Breast epithelium (tissue), 4 donors: ENCODE measurements at regions not wholly inside any gene's neighbourhood (a gene's known extent, or its start where the extent isn't known, plus 50 kb on each side); places are given as distances from the start of the nearest gene placed in this dataset.

Experiments used
- DNase-seq, 2 donors: peaks; one replicate each; pipeline ENCODE4 v3.0.0-alpha.2; 2019; ENCODE audit warnings: low spot score in 2 of 2
- H3K27ac ChIP-seq, 2 donors: fragments of 200-600 bp; sonication (generic) in 1 of 2; one replicate each; pipeline ENCODE4 v1.5.1; 2016 to 2019; ENCODE audit warnings: mild to moderate bottlenecking in 1 of 2
- H3K27me3 ChIP-seq, 2 donors: fragments of 200-600 bp; sonication (generic) in 1 of 2; one replicate each; pipeline versions ENCODE4 v1.5.1 to v1.6.0; 2017 to 2019; ENCODE audit warnings: control low read depth in 1 of 2, mild to moderate bottlenecking in 1 of 2
- H3K36me3 ChIP-seq: fragments of 200-600 bp; one replicate; pipeline ENCODE4 v1.5.1; 2019
- H3K4me1 ChIP-seq, 2 donors: fragments of 200-600 bp; sonication (generic); one replicate each; pipeline ENCODE4 v1.5.1; 2016 to 2019; ENCODE audit warnings: control low read depth in 1 of 2
- H3K4me3 ChIP-seq, 3 donors: fragments of 200-600 bp; sonication (generic); 1 replicate in 2 of 3; 2 replicates in 1 of 3; pipeline ENCODE4 v1.5.1; 2016 to 2019; ENCODE audit warnings: mild to moderate bottlenecking in 3 of 3, moderate library complexity in 2 of 3
- H3K9me3 ChIP-seq, 2 donors: fragments of 200-600 bp; sonication (generic) in 1 of 2; one replicate each; pipeline ENCODE4 v1.5.1; 2016 to 2019; ENCODE audit warnings: control low read depth in 1 of 2
- POLR2A ChIP-seq: fragments of 450-650 bp; IDR thresholded peaks from one replicate; pipeline ENCODE4 v1.6.1; 2016; ENCODE audit warnings: antibody characterized with exemption, mild to moderate bottlenecking, moderate library complexity
- POLR2AphosphoS5 ChIP-seq, 3 donors: sonication (generic); formaldehyde crosslinking; IDR thresholded peaks; one replicate each; pipeline ENCODE4 v1.6.1; 2017; ENCODE audit warnings: antibody characterized with exemption in 3 of 3
- intact Hi-C: fragments of 100-400 bp; cut with DNase I; formaldehyde crosslinking; loops from one replicate; pipeline ENCODE4 v1.15.1; 2023; ENCODE audit warnings: low total_unique reads
- TF ChIP-seq, protein P1 (sequence below), 3 donors: fragments of 450-650 bp; IDR thresholded peaks; one replicate each; pipeline ENCODE4 v1.5.1; 2016 to 2017; ENCODE audit warnings: antibody characterized with exemption in 3 of 3, mild to moderate bottlenecking in 3 of 3, moderate library complexity in 3 of 3

DNA sequence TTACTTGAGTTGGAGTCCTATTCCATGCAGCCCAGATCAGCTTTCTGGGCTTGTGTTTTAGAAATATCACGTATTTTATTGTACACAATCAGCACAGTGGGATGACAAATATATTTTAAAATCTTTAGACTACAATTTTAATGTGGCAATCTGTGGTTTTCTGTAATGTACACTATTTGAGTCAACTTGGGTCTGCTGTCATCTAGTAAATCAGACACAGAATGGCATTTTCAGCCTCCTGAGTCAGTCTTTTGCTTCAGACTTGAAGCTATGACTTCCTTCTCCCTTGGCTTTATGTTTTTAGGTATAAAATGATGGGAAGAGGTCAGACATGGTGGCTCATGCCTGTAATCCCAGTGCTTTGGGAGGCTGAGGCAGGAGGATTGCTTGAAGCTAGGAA is 232.1 kb downstream of the NECTIN3 start:
- TF ChIP-seq POLR2A, result no peak
- TF ChIP-seq, protein P1, sequence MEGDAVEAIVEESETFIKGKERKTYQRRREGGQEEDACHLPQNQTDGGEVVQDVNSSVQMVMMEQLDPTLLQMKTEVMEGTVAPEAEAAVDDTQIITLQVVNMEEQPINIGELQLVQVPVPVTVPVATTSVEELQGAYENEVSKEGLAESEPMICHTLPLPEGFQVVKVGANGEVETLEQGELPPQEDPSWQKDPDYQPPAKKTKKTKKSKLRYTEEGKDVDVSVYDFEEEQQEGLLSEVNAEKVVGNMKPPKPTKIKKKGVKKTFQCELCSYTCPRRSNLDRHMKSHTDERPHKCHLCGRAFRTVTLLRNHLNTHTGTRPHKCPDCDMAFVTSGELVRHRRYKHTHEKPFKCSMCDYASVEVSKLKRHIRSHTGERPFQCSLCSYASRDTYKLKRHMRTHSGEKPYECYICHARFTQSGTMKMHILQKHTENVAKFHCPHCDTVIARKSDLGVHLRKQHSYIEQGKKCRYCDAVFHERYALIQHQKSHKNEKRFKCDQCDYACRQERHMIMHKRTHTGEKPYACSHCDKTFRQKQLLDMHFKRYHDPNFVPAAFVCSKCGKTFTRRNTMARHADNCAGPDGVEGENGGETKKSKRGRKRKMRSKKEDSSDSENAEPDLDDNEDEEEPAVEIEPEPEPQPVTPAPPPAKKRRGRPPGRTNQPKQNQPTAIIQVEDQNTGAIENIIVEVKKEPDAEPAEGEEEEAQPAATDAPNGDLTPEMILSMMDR (IDR thresholded peaks at IDR 0.05), result no peak
- no peak for TF ChIP-seq POLR2AphosphoS5 (IDR thresholded peaks at IDR 0.05)

DNA sequence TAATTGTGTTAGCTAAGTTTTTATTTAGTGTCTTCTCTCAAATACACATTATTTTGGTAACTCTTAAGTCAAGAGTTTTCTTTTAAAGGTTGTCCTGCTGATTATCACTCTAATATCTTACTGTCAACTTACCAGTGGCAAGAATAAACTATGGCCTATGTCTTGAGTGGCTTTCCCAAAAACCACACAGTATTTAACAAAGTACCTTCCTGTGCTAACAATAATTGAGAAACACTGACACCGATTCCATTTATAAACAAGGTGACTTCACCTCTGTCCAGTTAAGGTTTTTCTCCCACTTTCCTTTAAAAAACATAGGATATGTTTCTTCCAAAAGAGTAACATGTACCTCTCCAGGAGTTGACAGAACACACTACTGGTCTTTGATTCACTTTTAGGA is 234.3 kb upstream of the CD96 start:
- Histone ChIP-seq H3K4me3 (no peak overlapping the region), H3K27ac (no peak overlapping the region), H3K27me3 (no peaks in the 10 kb centered on the region), H3K4me1 (no peaks in the 10 kb centered on the region), H3K36me3 (no peaks in the 10 kb centered on the region), H3K9me3 (no peaks in the 10 kb centered on the region)
- TF ChIP-seq POLR2A (no peak), POLR2AphosphoS5 (IDR thresholded peaks at IDR 0.05) (no peak)
- TF ChIP-seq, protein P1 (IDR thresholded peaks at IDR 0.05), result no peak
- intact Hi-C loops, result no loop called here
- no peak for DNase-seq

More for the DNA sequence above, 232.1 kb downstream of the NECTIN3 start:
- H3K27ac ChIP-seq, result no peak overlapping the region
- intact Hi-C loops, result loop anchor here (5.0 kb wide), 1 partner anchor 226 kb away; no protein-coding TSS in a partner anchor
- no peaks in the 10 kb centered on the region for H3K36me3 ChIP-seq
- H3K9me3 ChIP-seq, result no peaks in the 10 kb centered on the region
- H3K27me3 ChIP-seq, result no peaks in the 10 kb centered on the region
- no peaks in the 10 kb centered on the region for H3K4me1 ChIP-seq
- H3K4me3 ChIP-seq, result no peak overlapping the region
- DNase-seq, result no peak

GRCh38 chr3:111311126-111311525 is 230.9 kb upstream of the CD96 start:
- Histone ChIP-seq H3K9me3 (no peaks in the 10 kb centered on the region), H3K4me3 (no peak overlapping the region), H3K27ac (no peak overlapping the region), H3K4me1 (no peaks in the 10 kb centered on the region), H3K36me3 (no peaks in the 10 kb centered on the region), H3K27me3 (no peaks in the 10 kb centered on the region)
- no peak for DNase-seq
- TF ChIP-seq, protein P1 (IDR thresholded peaks at IDR 0.05), result no peak
- TF ChIP-seq POLR2A, result no peak
- no peak for TF ChIP-seq POLR2AphosphoS5 (IDR thresholded peaks at IDR 0.05)
- intact Hi-C loops, result no loop called here

DNA sequence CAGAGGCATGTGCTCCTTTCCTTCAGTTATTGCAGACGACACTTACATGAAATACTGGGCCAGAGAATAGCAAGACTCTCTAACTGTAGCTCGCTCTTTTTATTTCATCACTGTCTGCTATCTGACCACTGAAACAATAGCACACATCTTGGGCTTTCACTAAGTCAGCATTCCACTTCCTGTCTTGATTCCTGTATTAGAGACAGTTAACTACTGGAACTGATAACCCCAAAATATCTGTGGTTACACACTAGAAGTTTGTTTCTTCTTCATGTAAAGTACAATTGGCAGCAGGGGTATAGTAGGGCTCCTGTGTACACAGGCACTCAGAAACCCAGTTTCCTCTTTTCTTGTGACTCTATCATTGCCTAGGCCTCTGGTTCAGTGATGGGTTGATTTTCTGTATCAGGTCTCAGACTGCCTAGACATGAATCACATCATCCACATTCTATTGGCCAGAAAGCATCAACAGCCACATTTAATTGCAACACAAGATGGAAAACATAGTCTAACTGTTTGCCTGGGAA is 230.2 kb upstream of the CD96 start:
- TF ChIP-seq POLR2AphosphoS5 (IDR thresholded peaks at IDR 0.05), result no peak
- no peak for TF ChIP-seq POLR2A
- TF ChIP-seq, protein P1 (IDR thresholded peaks at IDR 0.05), result no peak
- intact Hi-C loops, result no loop called here
- Histone ChIP-seq H3K27ac (no peak overlapping the region), H3K27me3 (no peaks in the 10 kb centered on the region), H3K4me3 (no peak overlapping the region), H3K9me3 (no peaks in the 10 kb centered on the region), H3K4me1 (no peaks in the 10 kb centered on the region), H3K36me3 (no peaks in the 10 kb centered on the region)
- no peak for DNase-seq

DNA sequence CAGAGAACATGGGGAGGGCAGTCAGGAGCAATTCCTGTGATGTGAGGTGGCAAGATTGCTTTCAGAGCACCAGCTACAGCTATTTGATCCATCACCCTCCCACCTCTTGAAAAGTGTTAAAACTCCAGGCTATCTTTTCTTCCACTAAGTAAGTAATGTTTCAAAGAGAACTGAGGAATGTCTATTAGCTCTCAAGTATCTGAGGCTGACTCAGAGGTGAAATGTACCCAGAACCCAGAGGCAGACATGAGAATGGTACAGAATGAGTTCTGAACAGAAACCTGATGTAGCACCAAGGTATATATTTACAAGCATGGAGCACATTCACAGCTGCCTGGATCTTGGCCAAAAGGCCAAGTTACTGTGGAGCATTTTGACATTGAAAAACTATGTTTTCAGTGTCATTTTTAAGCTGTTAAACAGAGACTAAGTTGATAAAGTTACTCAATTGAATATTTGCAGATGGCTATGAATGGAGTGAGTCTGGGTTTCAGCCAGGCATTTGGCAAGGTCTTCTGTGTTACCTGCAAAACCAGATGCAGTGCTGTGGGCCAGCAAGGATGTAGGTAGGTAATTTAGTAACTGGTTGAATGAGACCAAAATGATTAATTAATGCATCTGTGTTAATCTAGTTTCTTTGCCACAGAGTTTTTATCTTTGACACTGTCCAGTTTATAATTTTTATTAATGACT is 227.7 kb upstream of the CD96 start:
- H3K36me3 ChIP-seq, result no peaks in the 10 kb centered on the region
- TF ChIP-seq POLR2AphosphoS5 (IDR thresholded peaks at IDR 0.05) (no peak), POLR2A (no peak)
- TF ChIP-seq, protein P1 (IDR thresholded peaks at IDR 0.05), result no peak
- H3K27ac ChIP-seq, result no peak overlapping the region
- DNase-seq, result no peak
- no peak overlapping the region for H3K4me3 ChIP-seq
- intact Hi-C loops, result no loop called here
- no peaks in the 10 kb centered on the region for H3K9me3 ChIP-seq
- no peaks in the 10 kb centered on the region for H3K27me3 ChIP-seq
- H3K4me1 ChIP-seq, result no peaks in the 10 kb centered on the region
